OCI-LY3 (cell line): ENCODE measurements at regions not wholly inside any gene's neighbourhood (a gene's known extent, or its start where the extent isn't known, plus 50 kb on each side); places are given as distances from the start of the nearest gene placed in this dataset.

Experiments
- CTCF ChIP-seq: fragments of 200-600, 300-600 bp; sonication (generic); IDR thresholded peaks from 2 replicates; pipeline ENCODE4 v1.5.1; 2014; ENCODE audit warnings: antibody characterized with exemption, low read length, low read depth
- EZH2phosphoT487 ChIP-seq: fragments of 200-600 bp; shearing (Covaris generic); IDR thresholded peaks from 2 replicates; pipeline ENCODE4 v1.6.1; 2018; ENCODE audit warnings: antibody characterized with exemption, mixed run types, low read depth

- no peak for TF ChIP-seq CTCF
- TF ChIP-seq EZH2phosphoT487: no peak
Observed at GRCh38 chr3:18558507-18558906, 133.4 kb upstream of the SATB1 start.
